CD4-positive, alpha-beta T cell treated with Interleukin-10 for 1 hour (primary cell): ENCODE measurements at regions not wholly inside any gene's neighbourhood (a gene's known extent, or its start where the extent isn't known, plus 50 kb on each side); places are given as distances from the start of the nearest gene placed in this dataset.
"Not testable (repeated sequence)": the region's sequence is repeated elsewhere in the genome, so short reads cannot be mapped to it uniquely, and the experiment has no call there.

Experiments used
- DNase-seq: peaks from one replicate; pipeline ENCODE4 v3.0.0-alpha.2; 2020

- no peak for DNase-seq
Measured at GRCh38 chr2:57450170-57450569, 596.4 kb upstream of the VRK2 start.

- no peak for DNase-seq
Measured at GRCh38 chr2:57452634-57453033, 594.0 kb upstream of the VRK2 start.

GRCh38 chr2:57453945-57454344, 592.7 kb upstream of the VRK2 start:
- no peak for DNase-seq

- no peak for DNase-seq
Measured at GRCh38 chr2:57460396-57461276, 586.0 kb upstream of the VRK2 start.

GRCh38 chr2:57461624-57462023, 585.0 kb upstream of the VRK2 start:
- no peak for DNase-seq

- no peak for DNase-seq
Measured at GRCh38 chr2:57465067-57465466, 581.5 kb upstream of the VRK2 start.

GRCh38 chr2:57465967-57466366, 580.6 kb upstream of the VRK2 start:
- no peak for DNase-seq

GRCh38 chr2:57475391-57475790, 571.2 kb upstream of the VRK2 start:
- no peak for DNase-seq

GRCh38 chr2:57479981-57480380, 566.6 kb upstream of the VRK2 start:
- DNase-seq, result no peak

GRCh38 chr2:57488061-57488460, 558.5 kb upstream of the VRK2 start:
- no peak for DNase-seq

GRCh38 chr2:57490741-57491140, 555.9 kb upstream of the VRK2 start:
- no peak for DNase-seq

- no peak for DNase-seq
Measured at GRCh38 chr2:57491213-57491612, 555.4 kb upstream of the VRK2 start.

- DNase-seq, result not testable (repeated sequence)
Measured at GRCh38 chr2:57493966-57494365, 552.6 kb upstream of the VRK2 start.

GRCh38 chr2:57497489-57498096, 549.0 kb upstream of the VRK2 start:
- peak; percentile 4 for DNase-seq

- no peak for DNase-seq
Measured at GRCh38 chr2:57504787-57505186, 541.8 kb upstream of the VRK2 start.

GRCh38 chr2:57509189-57509588, 537.4 kb upstream of the VRK2 start:
- DNase-seq, result no peak

GRCh38 chr2:57510704-57511103, 535.9 kb upstream of the VRK2 start:
- no peak for DNase-seq

- DNase-seq, result no peak
Measured at GRCh38 chr2:57515366-57515765, 531.2 kb upstream of the VRK2 start.

- DNase-seq, result peak; percentile 9
Measured at GRCh38 chr2:57516698-57517340, 529.8 kb upstream of the VRK2 start.

- DNase-seq, result no peak
Measured at GRCh38 chr2:57523304-57523703, 523.3 kb upstream of the VRK2 start.

- DNase-seq, result no peak
Measured at GRCh38 chr2:57527685-57528084, 518.9 kb upstream of the VRK2 start.

- no peak for DNase-seq
Measured at GRCh38 chr2:57528499-57528898, 518.1 kb upstream of the VRK2 start.

- no peak for DNase-seq
Measured at GRCh38 chr2:57534358-57534757, 512.2 kb upstream of the VRK2 start.
